Transverse colon (tissue), 3 donors: ENCODE measurements at regions not wholly inside any gene's neighbourhood (a gene's known extent, or its start where the extent isn't known, plus 50 kb on each side); places are given as distances from the start of the nearest gene placed in this dataset.

Source experiments
- POLR2A ChIP-seq: fragments of 450-650 bp; IDR thresholded peaks from one replicate; pipeline ENCODE4 v1.6.1; 2016; ENCODE audit warnings: antibody characterized with exemption, mild to moderate bottlenecking, moderate library complexity
- TF ChIP-seq, protein P1 (sequence below), 5 experiments: fragments of 200-600 bp in 3 of 5; fragments of 450-650 bp in 2 of 5; sonication (generic) in 3 of 5; IDR thresholded peaks; 1 replicate in 2 of 5; 2 replicates in 3 of 5; pipeline ENCODE4 v1.5.1; 2016 to 2017; ENCODE audit warnings: antibody characterized with exemption in 5 of 5, inconsistent platforms in 3 of 5, mild to moderate bottlenecking in 2 of 5, moderate library complexity in 1 of 5

DNA sequence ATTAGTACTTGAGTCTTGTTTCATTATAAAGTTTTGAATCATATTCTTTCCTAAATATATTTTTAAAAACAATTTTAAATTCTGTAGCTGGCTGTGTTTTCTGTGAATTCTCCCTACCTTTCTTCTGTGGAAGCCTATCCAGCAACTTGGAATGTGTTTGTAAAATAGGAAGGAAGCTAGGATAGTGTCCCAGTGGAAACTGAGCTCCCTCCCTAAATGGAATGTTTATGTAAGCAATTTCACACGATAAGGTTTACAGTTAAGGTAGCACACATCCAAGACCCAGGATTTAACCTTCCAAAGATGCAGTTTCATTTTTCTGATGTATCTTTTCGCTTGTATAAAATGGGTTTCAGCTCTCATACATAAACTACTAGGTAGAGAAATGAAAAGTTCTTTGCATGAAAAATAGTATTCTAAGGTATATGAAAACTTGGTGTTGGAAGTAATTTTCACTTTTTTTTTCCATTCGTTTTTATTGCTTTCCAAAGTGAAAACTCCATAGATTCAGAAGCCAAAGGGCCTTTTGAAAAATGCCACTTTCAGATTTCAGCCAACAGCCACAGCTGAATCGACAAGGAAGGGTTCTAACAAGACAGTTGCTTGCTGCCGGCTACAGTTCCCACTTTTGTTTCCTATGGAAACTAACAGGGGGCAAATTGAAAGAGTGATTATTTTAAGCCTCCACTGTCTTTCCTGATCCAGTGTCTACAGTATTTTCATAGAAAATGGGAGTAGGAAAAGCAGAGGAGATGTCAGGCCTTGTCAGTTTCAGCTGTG, 405.1 kb upstream of the POU3F3 start:
- TF ChIP-seq POLR2A: no peak
- TF ChIP-seq, protein P1, sequence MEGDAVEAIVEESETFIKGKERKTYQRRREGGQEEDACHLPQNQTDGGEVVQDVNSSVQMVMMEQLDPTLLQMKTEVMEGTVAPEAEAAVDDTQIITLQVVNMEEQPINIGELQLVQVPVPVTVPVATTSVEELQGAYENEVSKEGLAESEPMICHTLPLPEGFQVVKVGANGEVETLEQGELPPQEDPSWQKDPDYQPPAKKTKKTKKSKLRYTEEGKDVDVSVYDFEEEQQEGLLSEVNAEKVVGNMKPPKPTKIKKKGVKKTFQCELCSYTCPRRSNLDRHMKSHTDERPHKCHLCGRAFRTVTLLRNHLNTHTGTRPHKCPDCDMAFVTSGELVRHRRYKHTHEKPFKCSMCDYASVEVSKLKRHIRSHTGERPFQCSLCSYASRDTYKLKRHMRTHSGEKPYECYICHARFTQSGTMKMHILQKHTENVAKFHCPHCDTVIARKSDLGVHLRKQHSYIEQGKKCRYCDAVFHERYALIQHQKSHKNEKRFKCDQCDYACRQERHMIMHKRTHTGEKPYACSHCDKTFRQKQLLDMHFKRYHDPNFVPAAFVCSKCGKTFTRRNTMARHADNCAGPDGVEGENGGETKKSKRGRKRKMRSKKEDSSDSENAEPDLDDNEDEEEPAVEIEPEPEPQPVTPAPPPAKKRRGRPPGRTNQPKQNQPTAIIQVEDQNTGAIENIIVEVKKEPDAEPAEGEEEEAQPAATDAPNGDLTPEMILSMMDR (IDR thresholded peaks at IDR 0.05): no peak
